ENCODE measurements at regions not wholly inside any gene's neighbourhood (a gene's known extent, or its start where the extent isn't known, plus 50 kb on each side); places are given as distances from the start of the nearest gene placed in this dataset.

- no peak for DNase-seq
Measured at GRCh38 chr12:18975933-18976332, 153.6 kb upstream of the PLEKHA5 start.

DNA sequence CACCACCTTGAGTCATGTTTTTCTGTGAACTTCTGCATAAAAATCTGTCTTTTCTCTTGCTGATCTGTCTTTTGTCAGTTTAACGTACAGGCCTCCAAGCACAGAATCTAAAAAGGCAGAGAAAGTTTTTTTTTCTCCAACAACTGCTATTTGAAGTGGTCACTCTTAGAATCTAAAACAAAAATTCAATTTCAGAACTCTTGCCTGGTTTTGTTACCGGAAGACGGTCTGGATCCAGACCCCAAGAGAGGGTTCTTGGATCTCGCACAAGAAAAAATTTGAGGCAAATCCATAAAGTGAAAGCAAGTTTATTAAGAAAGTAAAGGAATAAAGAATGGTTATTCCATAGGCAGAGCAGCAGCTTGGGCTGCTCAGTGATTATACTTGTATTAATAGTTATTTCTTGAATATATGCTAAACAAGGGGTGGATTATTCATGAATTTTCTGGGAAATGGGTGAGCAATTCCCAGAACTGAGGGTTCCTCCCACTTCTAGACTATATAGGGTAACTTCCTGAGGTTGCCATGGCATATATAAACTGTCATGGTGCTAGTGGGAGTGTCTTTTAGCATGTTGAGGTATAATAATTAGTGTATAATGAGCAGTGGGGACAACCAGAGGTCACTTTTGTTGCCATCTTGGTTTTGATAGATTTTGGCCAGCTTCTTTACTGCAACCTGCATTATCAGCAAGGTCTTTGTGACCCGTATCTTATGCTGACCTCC, 150.0 kb upstream of the PLEKHA5 start:
- DNase-seq = no peak

- DNase-seq = no peak
Measured at GRCh38 chr12:18981732-18982131, 147.8 kb upstream of the PLEKHA5 start.

DNA sequence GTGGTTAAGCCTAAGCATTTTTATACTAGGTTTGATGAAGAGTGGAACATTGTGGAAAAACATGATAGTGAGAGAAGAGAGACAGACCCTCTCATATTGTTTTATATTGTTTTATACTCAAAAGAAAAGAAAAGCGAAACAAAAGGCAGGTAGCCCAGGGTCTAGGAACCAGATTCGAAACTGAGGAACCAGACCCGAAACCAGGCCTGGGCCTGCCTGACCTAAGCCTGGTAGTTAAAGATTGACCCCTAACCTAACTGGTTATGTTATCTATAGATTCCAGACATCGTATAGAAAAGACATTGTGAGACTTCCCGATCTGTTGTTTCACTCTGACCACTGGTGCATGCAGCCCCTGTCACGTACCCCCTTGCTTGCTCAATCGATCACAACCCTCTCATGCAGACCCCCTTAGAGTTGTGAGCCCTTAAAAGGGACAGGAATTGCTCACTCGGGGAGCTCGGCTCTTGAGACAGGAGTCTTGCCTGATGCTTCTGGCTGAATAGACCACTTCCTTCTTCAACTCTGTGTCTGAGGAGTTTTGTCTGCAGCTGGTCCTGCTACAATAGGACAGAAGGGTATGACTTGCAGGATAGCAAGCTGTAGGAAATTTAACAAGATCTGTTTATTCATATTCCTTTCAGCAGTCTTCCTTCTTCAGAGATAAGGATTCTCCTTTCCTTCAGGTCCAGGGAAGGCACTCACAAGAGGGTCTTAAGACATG, 147.1 kb upstream of the PLEKHA5 start:
- DNase-seq = no peak

DNA sequence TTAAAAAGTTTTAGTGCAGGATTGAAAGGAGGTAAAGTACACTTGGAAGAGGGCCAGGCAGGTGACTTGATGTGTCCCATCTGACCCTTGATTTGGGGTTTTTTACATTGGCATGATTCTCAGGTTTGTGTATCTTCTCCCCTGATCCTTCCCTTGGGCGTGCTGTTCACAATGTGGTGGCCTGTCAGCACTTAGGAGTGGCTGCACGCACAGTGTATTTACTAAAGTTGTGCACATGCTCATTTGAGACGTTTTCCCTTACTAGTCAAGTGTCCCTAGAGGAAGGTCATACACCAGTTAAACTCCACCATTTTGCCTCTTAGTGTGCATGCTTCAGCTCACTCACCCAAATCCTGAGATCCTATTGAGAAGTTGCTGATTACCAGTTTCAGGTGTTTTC, 145.7 kb upstream of the PLEKHA5 start:
- no peak for DNase-seq

DNA sequence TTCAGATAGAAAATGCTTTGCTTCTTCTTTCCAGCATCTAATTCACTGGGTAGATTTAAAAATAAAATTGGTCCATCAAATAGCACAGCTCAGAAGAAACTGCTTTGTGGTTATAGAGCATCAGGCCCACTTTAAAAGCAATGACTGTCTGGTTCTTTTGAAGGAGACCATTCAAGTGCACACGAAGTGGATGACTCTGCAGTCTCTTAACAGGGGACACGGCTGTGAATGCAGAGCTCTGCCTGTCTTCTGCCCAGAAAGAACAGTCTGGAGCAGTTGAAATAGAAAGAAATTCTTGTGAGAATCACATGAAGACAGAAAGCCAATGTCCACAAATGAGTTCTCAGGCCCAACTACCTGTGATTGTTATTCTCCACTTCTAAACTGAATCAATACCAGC, 138.7 kb upstream of the PLEKHA5 start:
- DNase-seq = no peak

DNA sequence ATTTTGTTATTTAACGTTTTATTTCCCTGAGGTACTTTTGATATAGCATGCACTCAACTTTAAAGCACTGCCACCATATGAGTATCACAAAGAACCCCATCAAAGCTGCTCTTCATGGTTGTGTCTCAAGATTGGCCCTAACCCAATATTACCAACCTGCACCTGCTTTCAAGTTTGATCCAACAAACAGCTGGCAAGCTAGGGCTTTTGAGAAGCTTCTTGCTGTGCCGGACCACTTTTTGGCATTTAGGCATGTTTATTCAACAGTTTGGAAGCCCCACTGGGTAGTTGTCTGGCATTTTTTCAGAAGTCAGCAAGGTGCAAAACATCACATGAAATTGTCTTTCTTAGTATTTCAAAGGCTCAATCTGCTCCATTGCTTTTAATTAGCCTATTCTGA, 137.2 kb upstream of the PLEKHA5 start:
- DNase-seq = no peak

DNA sequence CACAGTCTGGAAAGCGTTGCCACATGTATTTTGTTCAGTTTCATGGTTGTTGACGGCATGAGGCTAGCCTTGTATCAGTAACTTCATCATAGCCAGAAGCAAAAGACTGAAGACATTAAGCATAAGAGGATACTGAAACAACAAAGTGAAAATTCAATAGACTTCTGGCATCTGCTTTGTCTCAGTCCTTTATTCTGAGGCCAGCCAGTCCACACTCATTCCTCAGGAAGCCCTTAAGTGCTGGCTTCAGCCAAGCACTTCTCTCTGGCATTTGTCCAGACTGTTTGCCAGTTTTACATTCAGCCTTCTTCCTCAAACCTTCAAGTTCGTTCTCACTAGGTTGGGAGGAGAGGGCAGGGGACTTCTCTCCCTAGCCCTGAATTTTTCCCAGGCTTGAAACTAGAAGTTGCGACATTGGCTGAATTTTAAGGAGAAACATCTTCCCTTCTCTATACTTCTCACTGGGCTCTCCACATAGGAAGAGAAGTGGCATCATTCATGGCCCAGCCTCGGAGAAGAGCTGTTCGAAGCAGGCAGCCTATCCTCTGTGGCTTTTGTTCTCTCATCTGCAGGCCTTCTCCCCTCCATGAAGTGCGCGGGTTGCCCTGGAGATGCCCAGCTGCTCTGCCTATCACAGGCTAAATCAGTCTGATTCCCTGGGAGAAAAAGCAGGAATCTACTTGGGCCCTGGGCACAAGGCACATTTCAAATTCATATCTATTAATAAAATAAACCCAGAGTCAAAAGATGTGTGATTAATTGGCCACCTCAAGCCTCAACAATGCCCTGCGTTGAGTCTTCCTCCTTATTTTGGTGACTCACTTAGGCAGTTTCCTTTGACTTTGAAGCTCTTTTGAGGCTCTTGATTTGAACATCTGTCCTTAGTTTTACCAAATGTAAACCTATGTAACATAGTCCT, 130.9 kb upstream of the PLEKHA5 start:
- DNase-seq = no peak

DNA sequence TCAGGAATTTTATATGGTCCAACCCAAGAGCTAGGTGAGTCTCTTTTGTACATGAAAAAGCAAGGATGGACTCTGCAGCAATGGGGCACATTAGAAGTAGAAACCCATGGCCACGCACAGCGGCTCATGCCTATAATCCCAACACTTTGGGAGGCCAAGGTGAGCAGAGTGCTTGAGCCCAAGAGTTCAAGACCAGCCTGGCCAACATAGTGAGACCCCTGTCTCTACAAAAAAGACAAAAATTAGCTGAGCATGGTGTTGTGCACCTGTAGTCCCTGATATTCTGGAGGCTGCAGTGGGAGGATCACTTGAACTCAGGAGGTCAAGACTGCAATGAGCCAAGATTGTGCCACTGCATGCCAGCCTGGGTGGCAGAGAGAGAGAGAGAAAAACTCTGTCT, 128.7 kb upstream of the PLEKHA5 start:
- no peak for DNase-seq

DNA sequence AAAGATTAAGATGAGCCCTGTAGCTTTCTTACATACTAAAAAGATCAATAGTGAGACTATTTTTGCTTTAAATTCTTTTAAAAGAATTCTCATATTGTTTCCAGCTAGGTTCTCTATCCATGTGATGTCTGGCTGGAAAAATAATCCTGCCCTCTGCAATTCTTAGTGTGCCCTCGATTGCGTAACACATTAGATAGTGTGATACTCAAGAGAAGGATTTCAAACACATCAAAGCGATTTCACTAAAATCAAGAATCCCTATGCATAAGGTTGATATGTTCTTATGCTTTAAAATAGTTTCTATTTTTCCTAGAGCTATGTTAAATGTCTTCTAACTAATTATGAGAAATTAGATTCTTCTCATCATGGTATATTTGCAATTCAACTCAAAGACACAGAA, 127.3 kb upstream of the PLEKHA5 start:
- DNase-seq = no peak

- no peak for DNase-seq
Measured at GRCh38 chr12:19003141-19003540, 126.4 kb upstream of the PLEKHA5 start.

DNA sequence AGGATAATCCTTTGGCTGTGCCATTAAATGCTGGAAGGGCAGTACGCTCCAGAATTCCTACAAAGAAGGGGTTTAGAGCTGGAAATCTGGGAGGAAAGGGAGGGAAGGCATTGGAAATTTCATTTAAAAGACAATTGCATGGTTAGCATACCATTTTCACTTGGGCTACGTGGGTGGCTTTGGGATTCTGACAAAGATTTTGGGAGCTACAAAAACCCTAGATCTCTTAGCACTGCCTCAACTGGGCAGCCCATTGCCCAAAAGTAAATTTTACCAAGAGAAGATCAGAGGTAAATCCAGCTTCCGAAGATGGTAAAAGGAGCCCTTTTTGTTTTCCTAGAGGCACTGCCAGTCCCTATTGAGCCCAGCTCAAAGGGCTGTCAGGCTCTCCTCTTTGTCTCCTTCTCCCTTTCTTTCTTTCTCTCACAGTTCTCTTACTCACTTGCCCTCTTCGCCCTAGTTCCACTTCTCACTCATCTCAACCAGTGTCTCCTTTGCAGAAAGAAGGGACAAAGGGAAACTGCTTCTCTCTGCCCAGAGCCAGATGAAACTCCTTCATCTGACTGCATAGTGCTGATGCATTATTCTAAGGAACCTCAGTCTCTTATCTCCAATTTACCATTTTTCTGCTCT, 125.4 kb upstream of the PLEKHA5 start:
- DNase-seq = no peak

DNA sequence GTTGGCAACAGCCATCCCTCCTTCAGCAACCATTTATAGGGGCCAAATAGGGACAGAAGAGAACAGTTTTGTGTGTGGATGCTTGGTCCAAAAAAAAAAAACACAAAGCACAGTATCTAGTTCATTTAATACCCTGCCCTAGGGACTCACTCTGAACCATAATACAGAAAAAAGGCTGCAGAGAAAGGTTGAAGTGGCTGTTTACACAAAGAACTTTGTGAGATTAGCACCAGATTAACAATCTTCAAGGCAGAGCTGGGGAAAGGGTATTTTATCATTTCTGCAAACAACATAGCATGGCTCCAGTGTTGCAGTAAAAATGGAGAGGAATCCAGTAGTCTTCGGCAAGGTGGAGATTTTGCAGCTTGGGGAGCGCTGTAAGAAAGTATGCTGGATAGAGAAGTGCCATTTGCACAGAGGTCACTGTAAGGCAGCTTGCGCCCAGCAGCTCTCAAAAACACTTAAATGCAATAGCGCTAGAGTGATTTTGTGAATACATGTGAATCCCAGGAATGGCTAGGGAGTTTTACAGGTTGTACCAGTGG, 124.2 kb upstream of the PLEKHA5 start:
- DNase-seq = no peak

DNA sequence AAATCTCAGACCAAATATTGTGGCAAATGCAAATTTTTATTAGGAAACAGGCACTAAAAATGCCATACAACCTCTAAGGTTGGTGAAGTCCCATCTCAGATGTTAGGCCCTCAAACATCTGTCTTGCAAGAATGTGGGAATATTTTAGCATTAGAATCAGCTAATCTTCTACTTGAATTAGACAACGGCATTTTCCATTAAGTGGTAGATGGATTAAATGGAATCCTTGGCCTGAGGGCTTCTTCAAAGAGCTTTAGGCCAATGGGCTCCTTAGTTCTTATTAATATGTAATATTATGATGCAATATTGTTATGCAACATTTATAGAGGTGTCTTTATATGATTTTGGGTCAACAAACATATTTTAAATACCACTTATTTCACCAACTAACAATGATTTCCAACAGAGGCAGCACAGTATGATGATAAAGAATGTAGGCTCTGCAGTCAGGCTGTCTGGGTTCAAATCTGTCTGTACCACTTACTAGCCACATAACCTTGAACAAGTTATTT, 122.9 kb upstream of the PLEKHA5 start:
- DNase-seq = no peak

DNA sequence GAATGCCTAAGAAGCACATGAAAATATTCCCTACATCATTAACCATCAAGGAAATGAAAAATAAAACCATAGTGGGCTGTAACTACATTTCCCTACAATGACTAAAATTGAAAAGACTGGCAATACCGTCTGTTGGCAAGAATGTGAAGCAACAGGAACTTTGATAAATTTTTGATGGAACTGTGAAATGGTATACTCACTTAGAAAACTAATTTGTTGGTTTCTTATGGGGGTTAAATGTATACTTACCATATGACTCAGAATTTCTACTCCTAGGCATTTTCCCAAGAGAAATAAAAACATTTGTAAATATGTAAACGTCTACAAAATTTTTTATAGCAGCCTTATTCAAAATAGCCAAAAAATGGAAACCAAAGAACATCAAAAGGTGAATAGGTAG, 121.4 kb upstream of the PLEKHA5 start:
- DNase-seq = no peak

DNA sequence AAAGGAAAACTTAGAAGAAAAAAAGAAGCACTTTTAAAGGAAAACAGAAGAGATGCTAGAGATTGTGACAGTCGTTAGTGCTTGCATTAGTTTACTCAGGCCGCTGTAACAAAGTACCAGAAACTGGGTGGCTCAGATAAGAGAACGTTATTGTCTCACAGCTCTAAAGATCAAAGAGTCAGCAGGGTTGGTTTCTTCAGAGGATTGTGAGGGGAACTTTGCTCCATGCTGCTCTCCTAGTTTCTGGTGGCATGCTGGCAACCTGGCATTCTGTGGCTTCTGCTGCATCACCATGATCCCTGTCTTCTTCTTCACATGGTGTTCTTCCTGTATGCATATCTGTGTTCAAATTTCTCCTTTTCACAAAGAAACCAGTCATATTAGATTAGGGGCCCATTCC, 119.4 kb upstream of the PLEKHA5 start:
- no peak for DNase-seq

- DNase-seq = no peak
Measured at GRCh38 chr12:19010726-19011125, 118.8 kb upstream of the PLEKHA5 start.

DNA sequence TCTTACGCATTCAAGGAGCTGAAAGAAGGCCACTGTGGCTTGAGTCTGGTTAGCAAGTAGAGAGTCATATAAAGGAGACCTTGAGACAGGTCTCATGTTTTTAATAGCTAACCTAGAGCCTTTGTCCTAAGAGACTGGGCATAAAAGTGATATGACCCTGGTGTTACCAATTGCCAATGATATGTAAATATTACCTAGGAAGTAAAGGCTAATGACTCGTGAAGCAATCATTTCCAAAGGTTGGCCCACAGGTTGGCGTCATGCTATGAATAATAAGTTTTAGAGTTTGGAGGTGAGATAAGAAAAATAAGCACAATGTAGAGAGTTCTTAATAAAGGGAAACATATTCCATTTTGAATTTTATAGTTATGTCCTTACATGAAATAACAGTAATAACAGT, 116.6 kb upstream of the PLEKHA5 start:
- DNase-seq = no peak

- no peak for DNase-seq
Measured at GRCh38 chr12:19014240-19014639, 115.3 kb upstream of the PLEKHA5 start.

DNA sequence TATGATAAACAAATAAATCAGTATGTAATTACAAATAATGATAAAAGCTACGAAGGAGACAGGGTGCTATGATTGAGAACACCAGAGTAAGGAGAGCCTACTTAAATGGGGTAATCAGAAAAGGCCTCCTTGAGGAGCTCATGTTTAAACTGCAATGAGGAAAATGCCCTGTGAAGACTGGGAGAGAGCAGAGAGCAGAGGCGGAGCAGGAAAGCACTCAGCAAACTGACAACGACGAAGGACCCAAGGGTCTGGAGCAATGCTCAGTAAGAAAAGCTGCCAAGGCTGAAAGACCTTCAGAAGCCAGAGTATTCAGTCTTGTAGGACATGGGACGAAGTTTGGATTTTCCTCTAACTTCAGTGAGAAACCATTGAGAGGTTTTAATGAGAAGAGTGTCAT, 114.2 kb upstream of the PLEKHA5 start:
- DNase-seq = no peak

DNA sequence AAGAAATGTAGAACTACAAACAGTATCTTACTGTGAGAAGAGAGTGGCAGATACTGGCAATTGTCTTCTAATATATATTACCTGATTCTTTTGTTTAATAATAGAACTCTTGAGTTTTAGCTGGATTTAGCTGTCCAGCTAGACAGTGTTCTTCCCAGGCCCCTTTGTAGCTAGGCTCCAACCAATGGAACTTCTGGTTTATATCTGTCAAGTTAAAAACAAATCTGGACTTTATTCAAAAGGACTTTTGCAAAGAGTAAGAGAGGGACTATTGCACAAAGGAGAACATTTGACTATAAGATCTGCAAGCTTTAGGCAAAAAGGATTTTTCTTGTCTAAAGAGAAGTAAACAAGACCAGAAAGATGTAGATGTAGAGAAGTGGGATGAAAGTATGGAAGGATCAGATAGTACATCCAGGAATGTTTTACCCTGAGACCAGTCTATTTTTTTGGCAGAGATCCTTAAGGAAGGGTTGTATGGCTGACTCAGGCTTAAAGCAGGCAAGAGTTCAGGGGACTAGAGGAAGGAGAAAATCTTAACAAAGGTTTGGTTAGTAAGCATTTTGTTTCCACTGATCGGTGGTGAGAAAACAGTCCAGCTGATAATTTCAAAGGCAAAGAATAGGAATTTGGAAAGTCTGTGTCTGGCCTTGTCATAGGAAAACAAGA, 111.1 kb upstream of the PLEKHA5 start:
- no peak for DNase-seq

- DNase-seq = no peak
Measured at GRCh38 chr12:19021240-19021639, 108.3 kb upstream of the PLEKHA5 start.

All from activated CD4-positive, alpha-beta T cell treated with anti-CD3 and anti-CD28 coated beads, Interleukin-2, Interleukin-6, amounts not matched to agents 100 ng/mL and 50 ng/mL, durations not matched to agents 16 hours and 8 hours (primary cell).